ENCODE measurements at regions not wholly inside any gene's neighbourhood (a gene's known extent, or its start where the extent isn't known, plus 50 kb on each side); places are given as distances from the start of the nearest gene placed in this dataset.

GRCh38 chr2:147110962-147111361 lies 733.9 kb upstream of the ACVR2A start:
- H3K4me1 Mint-ChIP-seq (ENCODE audit: unreplicated experiment) = no peaks in the 10 kb centered on the region
- no peak overlapping the region for H3K27ac Mint-ChIP-seq (ENCODE audit: unreplicated experiment)
- no peak for TF ChIP-seq CTCF (IDR thresholded peaks at IDR 0.05)
- H3K36me3 Mint-ChIP-seq (ENCODE audit: unreplicated experiment) = no peaks in the 10 kb centered on the region
- no peak overlapping the region for H3K4me3 Mint-ChIP-seq (ENCODE audit: unreplicated experiment)
- peaks cover 10% of the 10 kb centered on the region for H3K27me3 Mint-ChIP-seq (ENCODE audit: unreplicated experiment)
- DNase-seq (ENCODE audit: extremely low spot score, unreplicated experiment) = no peak
- H3K9me3 Mint-ChIP-seq (ENCODE audit: unreplicated experiment) = no peaks in the 10 kb centered on the region

GRCh38 chr2:147110317-147110716 lies 734.5 kb upstream of the ACVR2A start:
- H3K4me1 Mint-ChIP-seq (ENCODE audit: unreplicated experiment) = no peaks in the 10 kb centered on the region
- H3K27me3 Mint-ChIP-seq (ENCODE audit: unreplicated experiment) = peaks cover 10% of the 10 kb centered on the region
- H3K9me3 Mint-ChIP-seq (ENCODE audit: unreplicated experiment) = no peaks in the 10 kb centered on the region
- no peaks in the 10 kb centered on the region for H3K36me3 Mint-ChIP-seq (ENCODE audit: unreplicated experiment)
- H3K27ac Mint-ChIP-seq (ENCODE audit: unreplicated experiment) = no peak overlapping the region
- H3K4me3 Mint-ChIP-seq (ENCODE audit: unreplicated experiment) = no peak overlapping the region
- no peak for TF ChIP-seq CTCF (IDR thresholded peaks at IDR 0.05)
- no peak for DNase-seq (ENCODE audit: extremely low spot score, unreplicated experiment)

- no peak overlapping the region for H3K27ac Mint-ChIP-seq (ENCODE audit: unreplicated experiment)
- no peak for TF ChIP-seq CTCF (IDR thresholded peaks at IDR 0.05)
- no peak overlapping the region for H3K4me3 Mint-ChIP-seq (ENCODE audit: unreplicated experiment)
- no peaks in the 10 kb centered on the region for H3K4me1 Mint-ChIP-seq (ENCODE audit: unreplicated experiment)
- DNase-seq (ENCODE audit: extremely low spot score, unreplicated experiment) = no peak
- H3K27me3 Mint-ChIP-seq (ENCODE audit: unreplicated experiment) = peaks cover 10% of the 10 kb centered on the region
- H3K9me3 Mint-ChIP-seq (ENCODE audit: unreplicated experiment) = no peaks in the 10 kb centered on the region
- H3K36me3 Mint-ChIP-seq (ENCODE audit: unreplicated experiment) = no peaks in the 10 kb centered on the region
Measured at GRCh38 chr2:147109291-147109690, 735.5 kb upstream of the ACVR2A start.

- Mint-ChIP-seq H3K27me3 (ENCODE audit: unreplicated experiment) (peaks cover 10% of the 10 kb centered on the region), H3K9me3 (ENCODE audit: unreplicated experiment) (no peaks in the 10 kb centered on the region), H3K27ac (ENCODE audit: unreplicated experiment) (no peak overlapping the region), H3K36me3 (ENCODE audit: unreplicated experiment) (no peaks in the 10 kb centered on the region), H3K4me3 (ENCODE audit: unreplicated experiment) (no peak overlapping the region), H3K4me1 (ENCODE audit: unreplicated experiment) (no peaks in the 10 kb centered on the region)
- DNase-seq (ENCODE audit: extremely low spot score, unreplicated experiment) = no peak
- no peak for TF ChIP-seq CTCF (IDR thresholded peaks at IDR 0.05)
Measured at GRCh38 chr2:147108548-147108947, 736.3 kb upstream of the ACVR2A start.

- Mint-ChIP-seq H3K4me3 (ENCODE audit: unreplicated experiment) (no peak overlapping the region), H3K4me1 (ENCODE audit: unreplicated experiment) (no peaks in the 10 kb centered on the region), H3K9me3 (ENCODE audit: unreplicated experiment) (no peaks in the 10 kb centered on the region), H3K36me3 (ENCODE audit: unreplicated experiment) (no peaks in the 10 kb centered on the region), H3K27me3 (ENCODE audit: unreplicated experiment) (no peaks in the 10 kb centered on the region), H3K27ac (ENCODE audit: unreplicated experiment) (no peak overlapping the region)
- no peak for DNase-seq (ENCODE audit: extremely low spot score, unreplicated experiment)
- no peak for TF ChIP-seq CTCF (IDR thresholded peaks at IDR 0.05)
Measured at GRCh38 chr2:147101941-147102790, 742.7 kb upstream of the ACVR2A start.

All from osteocyte (in vitro differentiated cells).